ENCODE measurements at regions not wholly inside any gene's neighbourhood (a gene's known extent, or its start where the extent isn't known, plus 50 kb on each side); places are given as distances from the start of the nearest gene placed in this dataset.

- CTCF ChIA-PET, result interaction anchor here (1.3 to 1.4 kb wide), 2 partner anchors 15 to 49 kb away, joined by 3 read pairs; no protein-coding TSS in a partner anchor
- BruUV-seq (replicated peaks), result no TSS peak
- Histone ChIP-seq H3K27ac (ENCODE audit: insufficient read depth, low read depth, low read length) (peak overlapping the region; percentile 40), H3K36me3 (ENCODE audit: control insufficient read depth in 2 of 2, extremely low read depth in 1 of 2, insufficient read depth in 2 of 2, low read length in 2 of 2) (no peaks in the 10 kb centered on the region), H3K9me3 (replicated peaks; ENCODE audit: control insufficient read depth, insufficient read depth, low read length) (no peaks in the 10 kb centered on the region), H3K9me1 (replicated peaks; ENCODE audit: control insufficient read depth, extremely low read depth, insufficient read depth, low read length) (no peaks in the 10 kb centered on the region), H3K9ac (replicated peaks; ENCODE audit: extremely low read depth, insufficient read depth, low read length) (peak overlapping the region; percentile 42), H3K79me2 (ENCODE audit: control insufficient read depth, insufficient read depth, low read length) (no peaks in the 10 kb centered on the region), H2AFZ (ENCODE audit: low read depth, low read length) (no peak overlapping the region), H3K4me3 (replicated peaks in 1 of 3; ENCODE audit: insufficient read depth in 1 of 3, low read depth in 1 of 3, low read length in 3 of 3) (no peak overlapping the region), H3K27me3 (ENCODE audit: control insufficient read depth in 2 of 2, insufficient read depth in 2 of 2, low read length in 2 of 2) (no peaks in the 10 kb centered on the region), H3K4me1 (ENCODE audit: control insufficient read depth, extremely low read depth, insufficient read depth, low read length) (peaks cover 6% of the 10 kb centered on the region), H4K20me1 (replicated peaks; ENCODE audit: control insufficient read depth, extremely low read depth, insufficient read depth, low read length) (no peaks in the 10 kb centered on the region), H3K4me2 (ENCODE audit: insufficient read depth, low read length) (no peak overlapping the region)
- TF ChIP-seq JUN (IDR thresholded peaks at IDR 0.05; ENCODE audit: borderline replicate concordance, insufficient read depth, insufficient read length, low read depth) (no peak), POLR2AphosphoS5 (IDR thresholded peaks at IDR 0.05; ENCODE audit: insufficient read depth, low read depth, low read length) (no peak), CTCF (IDR thresholded peaks at IDR 0.05; ENCODE audit: extremely low read depth in 1 of 2, insufficient read depth in 1 of 2, low read depth in 1 of 2, low read length in 2 of 2) (no peak), MAX (IDR thresholded peaks at IDR 0.05; ENCODE audit: insufficient read depth, insufficient read length) (no peak), EZH2 (IDR thresholded peaks at IDR 0.05; ENCODE audit: borderline replicate concordance, low read depth, low read length, severe bottlenecking) (no peak), POLR2A (IDR thresholded peaks at IDR 0.05; ENCODE audit: low read depth, low read length) (no peak), MYC (IDR thresholded peaks at IDR 0.05; ENCODE audit: low read depth, low read length) (no peak), FOS (IDR thresholded peaks at IDR 0.05; ENCODE audit: borderline replicate concordance, insufficient read depth, low read length) (peak; percentile 54), GATA2 (IDR thresholded peaks at IDR 0.05; ENCODE audit: insufficient read depth, insufficient read length, low read depth, low read length) (peak; percentile 9)
- no peak for FAIRE-seq
- POLR2A ChIA-PET, result no interaction called here
- intact Hi-C loops (cut with micrococcal nuclease) (loop anchor here (5.0 kb wide), 1 partner anchor 134 kb away; no protein-coding TSS in a partner anchor), dilution Hi-C loops (cut with MboI; ENCODE audit: extremely low pct_ligation_motif_present, low sequenced_read_pairs) (no loop called here)
- peak; percentile 72 for DNase-seq (ENCODE audit: low read depth, low spot score)
Observed at GRCh38 chr6:67766057-67766456, 869.0 kb upstream of the ADGRB3 start.

Data from endothelial cell of umbilical vein (primary cell).